Forelimb muscle (tissue), 1 donor: ENCODE measurements at regions not wholly inside any gene's neighbourhood (a gene's known extent, or its start where the extent isn't known, plus 50 kb on each side); places are given as distances from the start of the nearest gene placed in this dataset.

Experiments
- DNase-seq: peaks from one replicate; pipeline ENCODE4 v3.0.0-alpha.2; 2013; ENCODE audit warnings: low read depth

GRCh38 chr3:176562331-176562730, 635.0 kb downstream of the TBL1XR1 start:
- no peak for DNase-seq

DNA sequence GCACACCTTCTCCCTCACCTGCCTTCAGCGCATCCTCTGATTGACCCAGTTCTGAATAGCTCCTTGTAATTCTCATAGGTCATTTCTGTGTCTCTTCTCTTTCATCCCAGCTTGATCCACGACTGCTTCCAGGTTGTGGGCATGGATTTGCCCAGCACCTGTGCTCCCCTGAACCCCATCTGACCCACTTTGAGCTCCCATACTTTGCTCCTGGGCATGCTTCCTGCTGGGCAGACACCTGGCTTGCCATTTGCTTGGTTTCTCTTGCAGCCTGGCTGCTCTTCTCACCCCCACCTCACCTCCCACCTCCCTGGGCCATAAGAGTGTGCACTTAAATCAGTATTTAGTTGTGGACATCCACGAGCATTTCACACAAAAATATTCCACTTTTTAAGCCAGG, 635.5 kb downstream of the TBL1XR1 start:
- no peak for DNase-seq

- DNase-seq = no peak
Measured at GRCh38 chr3:176554791-176555654, 642.3 kb downstream of the TBL1XR1 start.

- DNase-seq = no peak
Measured at GRCh38 chr3:176554264-176554663, 643.0 kb downstream of the TBL1XR1 start.

DNA sequence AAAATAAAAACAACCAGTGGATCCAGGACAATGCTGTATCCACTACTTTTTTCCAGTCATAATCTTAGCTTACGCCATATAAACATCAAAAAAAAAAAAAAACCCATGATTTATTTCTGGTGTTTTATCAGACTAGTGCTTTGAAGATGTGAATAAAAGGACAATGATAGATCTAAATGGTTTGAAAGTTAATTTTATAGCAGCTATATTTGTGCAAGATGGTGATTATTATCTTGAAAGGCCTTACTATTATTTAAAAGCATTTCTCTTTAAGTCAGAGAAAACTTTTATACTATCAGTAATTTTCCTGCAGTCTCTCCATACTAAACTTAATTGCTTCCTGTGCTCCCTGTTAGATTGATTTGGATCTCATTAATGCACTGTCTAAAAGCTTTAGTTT, 670.3 kb downstream of the TBL1XR1 start:
- no peak for DNase-seq

GRCh38 chr3:176526225-176526624, 671.1 kb downstream of the TBL1XR1 start:
- DNase-seq = no peak

GRCh38 chr3:176523114-176523513, 674.2 kb downstream of the TBL1XR1 start:
- no peak for DNase-seq

- DNase-seq = no peak
Measured at GRCh38 chr3:176522436-176522835, 674.8 kb downstream of the TBL1XR1 start.

GRCh38 chr3:176521531-176522175, 675.6 kb downstream of the TBL1XR1 start:
- DNase-seq = no peak

- DNase-seq = no peak
Measured at GRCh38 chr3:176514297-176514696, 683.0 kb downstream of the TBL1XR1 start.

GRCh38 chr3:176513604-176514003, 683.7 kb downstream of the TBL1XR1 start:
- DNase-seq = no peak

GRCh38 chr3:176512037-176512436, 685.2 kb downstream of the TBL1XR1 start:
- no peak for DNase-seq

DNA sequence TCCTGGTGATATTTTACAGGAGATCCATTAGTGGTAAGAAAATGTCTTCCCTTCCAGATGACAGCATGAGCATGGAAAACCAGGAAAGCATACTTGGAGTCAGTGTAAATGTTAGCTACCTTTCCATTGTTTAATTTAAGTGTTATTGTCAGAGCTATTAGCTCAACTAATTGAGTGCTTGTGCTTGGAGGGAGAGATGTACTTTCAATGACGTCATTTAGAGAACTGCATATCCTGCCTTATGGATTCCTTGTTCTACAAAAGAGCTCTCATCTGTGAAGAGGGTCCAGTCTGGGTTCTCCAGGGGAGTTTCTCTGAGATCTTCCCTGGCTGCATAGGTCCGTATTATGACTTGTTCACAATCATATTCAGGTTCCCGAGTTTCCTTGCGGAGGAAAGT, 687.2 kb downstream of the TBL1XR1 start:
- DNase-seq = no peak

GRCh38 chr3:176505878-176506621, 691.2 kb downstream of the TBL1XR1 start:
- no peak for DNase-seq

DNA sequence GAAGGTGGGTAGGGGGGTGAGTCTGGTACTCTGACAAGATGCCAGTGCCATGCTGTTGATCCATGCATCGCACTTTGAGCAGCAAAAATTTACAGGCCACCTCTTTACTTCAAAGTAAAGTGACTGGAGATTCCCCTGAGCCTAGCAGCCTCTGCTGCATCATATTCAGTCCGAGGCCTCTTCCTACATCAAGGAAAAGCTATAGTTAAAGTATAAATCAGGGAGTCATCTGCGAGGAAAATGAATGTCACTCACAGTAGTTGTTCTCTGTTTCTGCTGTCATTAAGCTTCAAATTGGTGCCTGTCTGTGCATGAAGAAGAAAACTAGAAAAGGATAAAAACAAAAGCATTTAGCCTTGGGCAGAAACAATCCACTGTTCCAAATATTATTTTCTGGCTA, 706.2 kb downstream of the TBL1XR1 start:
- DNase-seq = no peak

DNA sequence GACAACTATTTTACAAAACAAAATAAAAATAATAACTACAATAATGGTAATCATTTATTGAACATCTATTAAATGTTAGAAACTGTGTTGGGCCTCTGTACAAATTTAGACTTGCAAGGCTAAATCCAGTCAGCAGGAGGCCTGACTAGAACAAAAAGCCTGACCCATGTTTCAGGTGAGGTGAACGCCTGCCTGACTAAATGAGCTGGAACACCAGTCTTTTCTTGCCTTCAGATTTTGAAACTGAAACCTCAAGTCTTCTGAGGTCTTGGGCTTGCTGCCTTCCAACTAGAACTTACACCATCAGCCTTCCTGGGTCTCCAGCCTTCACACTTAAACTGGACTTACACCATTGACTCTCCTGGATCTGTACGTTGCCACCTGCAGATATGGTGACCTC, 706.9 kb downstream of the TBL1XR1 start:
- DNase-seq = no peak

DNA sequence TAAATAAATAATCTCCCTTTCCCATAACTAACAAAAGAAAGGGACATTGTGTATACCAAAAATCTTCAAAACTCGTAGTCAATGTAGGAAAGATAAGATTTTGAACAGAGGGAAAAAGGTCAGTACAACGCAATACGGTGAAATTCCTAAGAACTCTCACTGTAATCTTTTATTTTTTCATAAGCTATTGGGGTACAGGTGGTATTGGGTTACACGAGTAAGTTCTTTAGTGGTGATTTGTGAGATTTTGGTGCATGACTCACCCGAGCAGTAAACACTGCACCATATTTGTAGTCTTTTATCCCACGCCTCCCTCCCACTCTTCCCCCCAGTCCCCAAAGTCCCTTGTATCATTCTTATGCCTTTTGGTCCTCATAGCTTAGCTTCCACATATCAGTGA, 718.0 kb downstream of the TBL1XR1 start:
- DNase-seq = no peak

DNA sequence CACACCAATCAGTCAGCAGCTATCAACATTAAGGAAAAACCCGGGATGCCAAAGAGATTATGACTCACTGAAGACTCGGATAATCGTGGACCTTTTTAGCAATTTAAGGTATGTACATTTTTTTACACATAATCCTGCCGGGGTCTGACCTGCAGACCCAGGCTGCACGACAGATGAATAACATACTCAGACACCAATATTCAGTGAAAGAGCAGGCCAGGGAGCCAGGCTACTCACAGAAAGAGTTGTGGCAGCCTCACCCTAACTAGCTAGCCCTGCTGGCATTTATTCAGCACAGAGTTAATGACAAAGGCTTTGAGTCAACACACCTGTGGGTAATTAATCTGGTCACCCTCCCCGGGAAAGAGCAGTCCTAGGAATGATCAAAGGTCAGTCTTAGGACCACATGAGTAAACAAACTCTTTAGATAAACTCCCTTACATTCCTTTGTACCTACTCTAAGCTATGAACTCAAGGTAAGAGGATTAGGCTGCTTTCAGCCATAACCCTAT, 727.5 kb downstream of the TBL1XR1 start:
- DNase-seq = no peak

GRCh38 chr3:176463610-176464009, 733.7 kb downstream of the TBL1XR1 start:
- no peak for DNase-seq

DNA sequence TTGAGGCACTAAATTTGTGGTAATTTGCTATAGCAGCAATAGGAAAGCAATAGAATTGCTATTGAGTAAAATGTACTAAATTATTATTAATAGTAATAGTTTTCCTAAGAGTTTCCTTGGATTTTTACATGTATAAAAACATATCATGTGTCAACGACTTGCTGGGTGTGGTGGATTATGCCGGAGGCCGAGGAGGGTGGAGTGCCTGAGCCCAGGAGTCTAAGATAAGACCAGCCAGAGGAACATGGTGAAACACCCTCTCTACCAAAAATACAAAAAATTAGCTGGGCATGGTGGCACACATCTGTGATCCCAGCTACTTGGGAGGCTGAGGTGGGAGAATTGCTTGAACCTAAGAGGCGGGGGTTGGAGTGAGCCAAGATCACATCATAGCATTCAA, 749.9 kb downstream of the TBL1XR1 start:
- no peak for DNase-seq

GRCh38 chr3:176442326-176442725, 755.0 kb downstream of the TBL1XR1 start:
- DNase-seq = no peak

DNA sequence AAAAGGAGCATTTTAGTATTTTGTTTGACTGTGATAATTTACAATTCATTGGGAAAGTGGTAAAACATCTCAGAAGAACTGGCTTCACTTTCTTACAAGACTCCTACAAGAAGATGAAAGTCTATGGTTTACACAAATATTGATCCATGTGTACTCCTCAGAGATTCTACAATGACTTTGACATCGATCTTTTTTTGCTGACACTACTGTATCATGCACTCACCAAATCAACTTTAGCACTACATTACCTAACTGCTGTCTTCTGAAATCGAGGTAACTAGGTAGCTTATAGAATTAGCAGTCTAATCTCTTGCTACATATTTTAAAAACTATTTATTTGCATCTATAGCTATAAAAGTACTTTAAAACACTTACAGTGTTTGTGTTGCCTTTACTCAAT, 757.6 kb downstream of the TBL1XR1 start:
- no peak for DNase-seq
